Karpas-422 (cell line): ENCODE measurements at regions not wholly inside any gene's neighbourhood (a gene's known extent, or its start where the extent isn't known, plus 50 kb on each side); places are given as distances from the start of the nearest gene placed in this dataset.

Experiments used
- DNase-seq: peaks from one replicate; pipeline ENCODE4 v3.0.0-alpha.2; 2015
- H2AFZ ChIP-seq: fragments of 200-600 bp; sonication (generic); 2 replicates; pipeline ENCODE4 v1.6.1; 2014; ENCODE audit warnings: antibody characterized with exemption, low read length, mixed read lengths
- H3K27ac ChIP-seq: fragments of 200-600 bp; sonication (generic); 2 replicates; pipeline ENCODE4 v1.5.1; 2014; ENCODE audit warnings: mild to moderate bottlenecking, low read length, moderate library complexity
- H3K27me3 ChIP-seq: fragments of 200-600 bp; sonication (generic); 2 replicates; pipeline ENCODE4 v1.6.1; 2014; ENCODE audit warnings: low read length, mixed read lengths
- H3K36me3 ChIP-seq: fragments of 200-600 bp; sonication (generic); 2 replicates; pipeline ENCODE4 v1.6.1; 2014; ENCODE audit warnings: low read length, mixed read lengths; ENCODE audit not compliant: insufficient read depth
- H3K4me1 ChIP-seq: fragments of 200-600 bp; sonication (generic); 2 replicates; pipeline ENCODE4 v1.6.1; 2014; ENCODE audit warnings: mild to moderate bottlenecking, low read length, mixed read lengths
- H3K4me2 ChIP-seq: fragments of 200-600 bp; sonication (generic); 2 replicates; pipeline ENCODE4 v1.6.1; 2014; ENCODE audit warnings: low read length, low read depth, mild to moderate bottlenecking; ENCODE audit not compliant: poor library complexity, severe bottlenecking
- H3K4me3 ChIP-seq: fragments of 200-600 bp; sonication (generic); 2 replicates; pipeline ENCODE4 v1.5.1; 2014; ENCODE audit warnings: mild to moderate bottlenecking, antibody characterized with exemption, low read length, mixed read lengths
- H3K79me2 ChIP-seq: fragments of 200-600 bp; sonication (generic); 2 replicates; pipeline ENCODE4 v1.6.1; 2014; ENCODE audit warnings: mild to moderate bottlenecking, low read length, mixed read lengths
- H3K9ac ChIP-seq: fragments of 200-600 bp; sonication (generic); 2 replicates; pipeline ENCODE4 v1.6.0; 2014; ENCODE audit warnings: low read length
- H3K9me2 ChIP-seq: fragments of 200-600 bp; sonication (generic), shearing (Covaris generic); replicated peaks from 2 replicates; pipeline ENCODE4 v1.6.0; 2014; ENCODE audit warnings: mild to moderate bottlenecking, low read length, moderate library complexity; ENCODE audit not compliant: insufficient read depth
- H3K9me3 ChIP-seq: fragments of 300-700, 200-600 bp; sonication (generic); 2 replicates; pipeline ENCODE4 v1.6.1; 2014; ENCODE audit warnings: low read length, mixed read lengths
- H4K20me1 ChIP-seq: fragments of 200-600 bp; sonication (generic); 2 replicates; pipeline ENCODE4 v1.6.1; 2014; ENCODE audit warnings: mild to moderate bottlenecking, antibody characterized with exemption, low read length, low read depth; ENCODE audit not compliant: insufficient read depth

DNA sequence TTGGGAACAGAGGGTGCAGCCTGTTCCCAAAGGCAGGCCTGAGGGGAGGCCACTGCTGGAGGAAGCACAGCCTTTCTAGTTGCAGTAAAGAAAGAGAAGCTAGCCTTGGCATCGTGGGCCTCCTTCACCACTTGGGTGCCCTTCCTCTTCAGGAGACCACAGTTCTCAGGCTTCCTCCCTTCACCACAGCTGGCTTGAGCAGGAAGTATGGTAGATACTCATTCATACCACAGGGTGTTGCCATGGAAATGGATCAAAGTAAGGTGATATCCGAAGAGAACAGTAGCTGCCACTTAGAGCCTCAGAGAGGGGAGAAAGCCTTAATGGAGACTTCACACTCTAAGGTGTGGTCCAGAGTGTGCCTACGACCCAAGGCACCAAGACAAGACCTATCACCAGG is 120.4 kb upstream of the RIPOR2 start:
- H3K36me3 ChIP-seq = no peaks in the 10 kb centered on the region
- peaks cover 76% of the 10 kb centered on the region for H3K4me1 ChIP-seq
- H3K4me2 ChIP-seq = peak overlapping the region; percentile 45
- no peaks in the 10 kb centered on the region for H3K9me2 ChIP-seq
- H3K79me2 ChIP-seq = no peaks in the 10 kb centered on the region
- no peaks in the 10 kb centered on the region for H3K9me3 ChIP-seq
- H3K9ac ChIP-seq = peak overlapping the region; percentile 28
- peak; percentile 78 for DNase-seq
- H3K27me3 ChIP-seq = no peaks in the 10 kb centered on the region
- peak overlapping the region; percentile 23; the same call in 1 of the 2 replicates for H3K4me3 ChIP-seq
- peak overlapping the region; percentile 81 for H2AFZ ChIP-seq
- peak overlapping the region; percentile 32 for H3K27ac ChIP-seq
- no peaks in the 10 kb centered on the region for H4K20me1 ChIP-seq

DNA sequence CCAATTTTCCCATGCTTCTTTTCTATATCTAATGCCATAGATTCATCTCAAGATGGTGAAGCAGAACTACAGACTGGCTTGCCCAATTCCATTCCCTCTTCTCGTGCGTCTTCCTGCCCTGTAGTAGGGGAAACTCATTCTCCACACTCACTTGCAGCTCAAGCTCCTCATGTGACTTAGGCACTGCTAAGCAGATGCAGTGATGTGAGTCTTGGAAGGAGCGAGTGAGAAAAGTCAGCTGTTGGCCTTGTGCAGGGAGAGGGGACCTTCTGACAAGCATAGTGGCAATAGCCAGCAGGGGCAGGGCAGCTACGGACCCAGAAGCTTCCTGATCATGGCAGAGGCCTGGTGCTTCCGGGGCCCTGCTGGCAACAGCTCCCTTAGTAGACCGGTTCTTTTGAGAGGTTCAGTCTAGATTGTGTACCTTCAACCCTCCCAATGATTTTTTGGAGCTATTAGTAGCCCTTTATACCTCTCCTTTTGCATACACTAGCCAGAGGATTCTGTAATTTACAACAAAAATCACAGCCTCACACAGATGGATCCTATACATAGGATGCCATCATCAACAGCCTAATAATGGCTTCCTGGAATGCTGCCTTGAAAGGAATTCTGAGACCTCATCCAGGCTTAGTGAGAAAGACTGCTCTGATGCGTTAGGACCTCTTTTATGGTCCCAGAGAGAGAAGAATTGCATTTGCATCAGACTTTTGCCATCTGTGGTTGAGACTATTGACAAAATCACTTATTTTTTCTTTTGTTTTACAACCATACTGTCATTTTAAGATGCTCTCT is 121.5 kb upstream of the RIPOR2 start:
- Histone ChIP-seq H3K9me3 (no peaks in the 10 kb centered on the region), H2AFZ (no peak overlapping the region), H3K4me2 (peak overlapping the region; percentile 5), H3K27me3 (no peaks in the 10 kb centered on the region), H3K4me1 (peaks cover 64% of the 10 kb centered on the region), H3K36me3 (no peaks in the 10 kb centered on the region), H4K20me1 (no peaks in the 10 kb centered on the region), H3K9ac (no peak overlapping the region), H3K27ac (no peak overlapping the region), H3K9me2 (no peaks in the 10 kb centered on the region), H3K79me2 (no peaks in the 10 kb centered on the region), H3K4me3 (no peak overlapping the region)
- DNase-seq = no peak

DNA sequence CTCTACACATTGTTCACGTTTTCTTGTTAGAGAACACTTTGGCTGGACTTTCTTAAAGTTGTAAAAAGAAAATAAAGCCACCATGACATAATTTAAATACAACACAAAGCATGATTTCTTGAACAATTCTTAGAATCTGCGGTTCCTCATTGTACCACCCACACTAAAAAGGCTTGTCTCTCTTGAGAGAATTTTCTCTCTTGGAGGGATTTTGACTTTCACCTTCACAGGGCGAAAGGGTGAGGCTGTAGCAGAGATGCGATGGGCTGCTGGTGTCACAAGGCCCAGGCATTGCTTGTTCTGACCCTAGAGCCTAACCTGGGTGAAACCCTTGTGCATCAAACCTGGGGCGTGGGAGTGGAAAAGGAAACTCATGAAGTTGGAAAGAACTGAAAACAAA is 122.7 kb upstream of the RIPOR2 start:
- Histone ChIP-seq H3K4me2 (no peak overlapping the region), H3K9ac (no peak overlapping the region), H3K27me3 (no peaks in the 10 kb centered on the region), H4K20me1 (no peaks in the 10 kb centered on the region), H3K9me2 (no peaks in the 10 kb centered on the region), H3K4me1 (peaks cover 53% of the 10 kb centered on the region), H3K4me3 (no peak overlapping the region), H2AFZ (no peak overlapping the region), H3K79me2 (no peaks in the 10 kb centered on the region), H3K36me3 (no peaks in the 10 kb centered on the region), H3K27ac (no peak overlapping the region), H3K9me3 (no peaks in the 10 kb centered on the region)
- no peak for DNase-seq

DNA sequence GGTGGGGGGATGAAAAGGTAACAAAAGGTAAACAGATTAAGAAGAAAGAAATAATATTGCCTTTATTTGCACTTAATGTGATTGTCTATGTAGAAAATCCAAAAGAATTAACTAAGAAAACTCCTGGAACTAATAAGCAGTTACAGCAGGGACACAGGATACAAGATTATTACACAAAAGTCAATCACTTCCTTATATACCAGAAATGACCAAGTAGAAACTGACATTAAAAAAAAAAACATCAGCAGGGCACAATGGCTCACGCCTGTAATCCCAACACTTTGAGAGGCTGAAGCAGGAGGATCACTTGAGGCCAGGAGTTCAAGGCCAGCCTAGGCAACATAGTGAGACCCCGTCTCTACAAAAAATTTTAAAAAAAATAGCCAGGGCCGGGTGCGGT is 123.2 kb upstream of the RIPOR2 start:
- Histone ChIP-seq H3K36me3 (no peaks in the 10 kb centered on the region), H3K4me2 (no peak overlapping the region), H3K27ac (no peak overlapping the region), H3K9ac (no peak overlapping the region), H2AFZ (no peak overlapping the region), H3K27me3 (no peaks in the 10 kb centered on the region), H4K20me1 (no peaks in the 10 kb centered on the region), H3K4me1 (peaks cover 48% of the 10 kb centered on the region), H3K9me3 (no peaks in the 10 kb centered on the region), H3K4me3 (no peak overlapping the region), H3K9me2 (no peaks in the 10 kb centered on the region), H3K79me2 (no peaks in the 10 kb centered on the region)
- no peak for DNase-seq

DNA sequence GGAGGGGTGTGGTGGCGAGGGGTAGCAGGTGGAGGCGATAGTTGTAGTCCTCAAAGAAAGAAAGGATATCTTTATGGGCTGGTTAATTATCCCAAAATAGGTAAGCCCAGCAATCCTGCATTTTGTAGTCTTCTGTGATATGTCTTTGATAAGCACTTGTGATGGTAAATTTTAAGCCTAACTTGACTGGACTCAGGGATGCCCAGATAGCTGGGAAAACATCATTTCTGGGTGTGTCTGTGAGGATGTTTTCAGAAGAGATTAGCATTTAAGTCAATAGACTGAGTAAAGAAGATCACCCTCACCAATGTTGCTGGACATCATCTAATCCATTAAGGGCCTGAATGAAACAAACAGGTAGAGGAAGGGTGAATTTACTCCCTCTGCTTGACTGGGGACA is 124.8 kb upstream of the RIPOR2 start:
- no peak for DNase-seq
- H3K27me3 ChIP-seq = no peaks in the 10 kb centered on the region
- no peak overlapping the region for H3K27ac ChIP-seq
- no peaks in the 10 kb centered on the region for H3K9me3 ChIP-seq
- peaks cover 32% of the 10 kb centered on the region for H3K4me1 ChIP-seq
- no peak overlapping the region for H3K4me2 ChIP-seq
- H3K9ac ChIP-seq = no peak overlapping the region
- no peaks in the 10 kb centered on the region for H3K79me2 ChIP-seq
- no peak overlapping the region for H3K4me3 ChIP-seq
- no peaks in the 10 kb centered on the region for H3K36me3 ChIP-seq
- H3K9me2 ChIP-seq = no peaks in the 10 kb centered on the region
- H4K20me1 ChIP-seq = no peaks in the 10 kb centered on the region
- H2AFZ ChIP-seq = no peak overlapping the region

DNA sequence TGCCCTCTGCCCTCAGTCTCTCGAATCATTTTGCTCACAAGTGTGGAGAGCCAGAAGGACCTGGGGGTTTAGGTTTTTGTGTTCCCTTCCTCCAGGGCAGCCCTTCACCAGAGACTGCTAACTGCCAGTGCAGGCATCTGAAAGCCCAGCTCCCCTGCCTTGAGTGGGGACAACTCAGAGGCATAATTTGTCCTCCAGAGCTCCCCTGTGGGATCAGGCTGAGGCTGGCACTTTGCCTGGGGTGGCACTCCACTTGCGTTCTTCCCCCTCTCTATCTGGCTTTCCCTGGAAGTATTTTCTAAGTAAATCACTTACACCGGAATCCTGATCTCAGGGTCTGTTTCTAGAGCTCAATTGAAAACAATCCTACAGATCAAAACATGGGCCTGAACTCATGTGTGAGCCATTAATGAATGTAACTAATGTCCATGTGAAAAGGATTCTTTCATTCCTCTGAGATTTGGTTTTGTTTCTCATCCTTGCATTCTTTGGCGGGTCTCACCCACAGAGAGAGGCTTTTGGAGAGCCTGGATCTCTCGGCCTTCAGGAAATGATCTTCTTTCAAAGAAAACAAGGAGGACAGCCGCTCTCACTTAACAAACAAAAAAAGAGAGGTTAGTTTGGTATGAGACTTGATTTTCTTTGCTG is 125.7 kb upstream of the RIPOR2 start:
- DNase-seq = no peak
- no peaks in the 10 kb centered on the region for H3K9me3 ChIP-seq
- peaks cover 23% of the 10 kb centered on the region for H3K4me1 ChIP-seq
- no peaks in the 10 kb centered on the region for H3K36me3 ChIP-seq
- no peak overlapping the region for H3K4me3 ChIP-seq
- H3K9me2 ChIP-seq = no peaks in the 10 kb centered on the region
- H3K27me3 ChIP-seq = no peaks in the 10 kb centered on the region
- no peak overlapping the region for H3K9ac ChIP-seq
- no peak overlapping the region for H2AFZ ChIP-seq
- no peak overlapping the region for H3K4me2 ChIP-seq
- no peak overlapping the region for H3K27ac ChIP-seq
- H4K20me1 ChIP-seq = no peaks in the 10 kb centered on the region
- H3K79me2 ChIP-seq = no peaks in the 10 kb centered on the region

DNA sequence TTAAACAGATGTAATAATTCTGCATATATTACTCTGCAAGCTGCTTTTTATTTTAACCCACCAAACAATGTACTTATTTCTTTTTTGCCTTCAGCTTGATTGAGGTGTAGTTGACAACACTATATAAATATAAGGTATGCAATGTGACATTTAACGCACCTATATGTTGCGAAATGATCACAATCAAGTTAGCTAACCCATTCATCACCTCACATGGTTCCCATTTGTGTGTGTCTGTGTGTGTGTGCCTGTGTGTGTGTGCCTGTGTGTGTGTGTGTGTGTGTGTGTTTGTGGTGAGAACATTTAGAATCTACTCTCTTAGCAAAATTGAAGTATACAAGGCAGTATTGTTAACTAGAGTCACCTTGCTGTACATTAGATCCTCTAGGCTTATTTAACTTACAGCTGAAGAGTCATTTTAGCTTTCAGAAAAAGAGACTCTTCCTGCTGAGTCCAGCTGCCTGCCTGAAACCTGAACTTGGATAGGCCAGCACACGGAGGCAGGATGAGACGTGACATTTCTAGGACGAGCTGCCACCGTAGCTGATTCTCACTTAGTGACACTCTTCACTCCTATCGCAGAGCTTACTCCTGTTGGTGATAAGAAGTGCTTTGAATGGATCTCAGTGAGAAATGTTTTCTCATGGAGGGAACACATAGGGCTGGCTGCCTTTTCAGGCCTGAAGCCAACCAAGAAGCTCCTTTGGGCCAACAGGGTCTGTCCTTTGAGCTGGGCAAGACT is 126.5 kb upstream of the RIPOR2 start:
- no peaks in the 10 kb centered on the region for H3K79me2 ChIP-seq
- no peak overlapping the region for H3K9ac ChIP-seq
- DNase-seq = no peak
- H3K4me2 ChIP-seq = no peak overlapping the region
- no peaks in the 10 kb centered on the region for H3K9me3 ChIP-seq
- no peaks in the 10 kb centered on the region for H4K20me1 ChIP-seq
- H3K4me1 ChIP-seq = peaks cover 15% of the 10 kb centered on the region
- H3K27me3 ChIP-seq = no peaks in the 10 kb centered on the region
- H3K4me3 ChIP-seq = no peak overlapping the region
- no peaks in the 10 kb centered on the region for H3K9me2 ChIP-seq
- H2AFZ ChIP-seq = no peak overlapping the region
- H3K36me3 ChIP-seq = no peaks in the 10 kb centered on the region
- no peak overlapping the region for H3K27ac ChIP-seq

DNA sequence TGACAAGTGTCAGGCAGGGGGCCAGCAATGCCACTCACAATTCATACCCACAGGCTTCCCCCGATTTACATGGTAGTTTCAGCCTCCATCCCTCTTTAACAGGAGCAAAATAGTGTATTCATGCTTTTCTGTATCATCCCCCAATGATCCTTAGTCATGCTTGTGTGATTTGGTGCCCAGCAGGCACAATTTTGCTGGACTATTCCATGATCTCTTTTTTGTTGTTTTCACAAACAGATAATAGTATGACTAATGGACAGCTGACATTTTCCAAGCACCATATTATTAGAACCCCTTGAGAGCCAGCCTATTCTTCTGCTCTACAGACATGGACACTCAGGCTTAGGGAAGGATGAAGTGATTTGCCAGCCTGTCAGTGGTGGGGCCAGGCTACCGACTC is 128.2 kb upstream of the RIPOR2 start:
- no peaks in the 10 kb centered on the region for H3K27me3 ChIP-seq
- H3K4me3 ChIP-seq = no peak overlapping the region
- no peak overlapping the region for H3K27ac ChIP-seq
- no peak overlapping the region for H3K9ac ChIP-seq
- H3K36me3 ChIP-seq = no peaks in the 10 kb centered on the region
- H4K20me1 ChIP-seq = no peaks in the 10 kb centered on the region
- peaks cover 10% of the 10 kb centered on the region for H3K4me1 ChIP-seq
- no peak for DNase-seq
- H3K9me3 ChIP-seq = no peaks in the 10 kb centered on the region
- H3K4me2 ChIP-seq = no peak overlapping the region
- H3K9me2 ChIP-seq = no peaks in the 10 kb centered on the region
- H3K79me2 ChIP-seq = no peaks in the 10 kb centered on the region
- H2AFZ ChIP-seq = no peak overlapping the region
